ENCODE measurements at regions not wholly inside any gene's neighbourhood (a gene's known extent, or its start where the extent isn't known, plus 50 kb on each side); places are given as distances from the start of the nearest gene placed in this dataset.
"Not testable (repeated sequence)": the region's sequence is repeated elsewhere in the genome, so short reads cannot be mapped to it uniquely, and the experiment has no call there.

GRCh38 chr2:167640096-167640495, 607.3 kb downstream of the STK39 start:
- no peaks in the 10 kb centered on the region for H3K4me1 Mint-ChIP-seq
- H3K4me3 Mint-ChIP-seq = no peak overlapping the region
- Histone ChIP-seq H3K9ac (ENCODE audit: low read length) (no peak overlapping the region), H2AFZ (ENCODE audit: insufficient read depth, low read depth, low read length, poor library complexity, severe bottlenecking) (no peak overlapping the region), H3K27me3 (replicated peaks in 1 of 4; ENCODE audit: control extremely low read depth in 1 of 4, control insufficient read depth in 3 of 4, insufficient read depth in 4 of 4, low read length in 3 of 4) (no peaks in the 10 kb centered on the region), H3K4me2 (replicated peaks; ENCODE audit: low read depth, low read length, poor library complexity, severe bottlenecking) (no peak overlapping the region), H3K79me2 (ENCODE audit: control insufficient read depth, insufficient read depth, low read length) (no peaks in the 10 kb centered on the region), H3K4me3 (ENCODE audit: control extremely low read depth in 1 of 5, extremely low read depth in 1 of 5, insufficient read depth in 1 of 5, low read depth in 2 of 5, low read length in 4 of 5) (no peak overlapping the region), H3K9me3 (ENCODE audit: control extremely low read depth in 1 of 3, control insufficient read depth in 2 of 3, insufficient read depth in 1 of 3, low read length in 2 of 3) (no peaks in the 10 kb centered on the region), H4K20me1 (ENCODE audit: control insufficient read depth, insufficient read depth, low read length, poor library complexity, severe bottlenecking) (no peaks in the 10 kb centered on the region), H3K4me1 (ENCODE audit: control insufficient read depth in 2 of 2, insufficient read depth in 2 of 2, low read length in 2 of 2) (no peaks in the 10 kb centered on the region), H3K36me3 (replicated peaks in 1 of 2; ENCODE audit: control extremely low read depth in 1 of 2, control insufficient read depth in 1 of 2, extremely low read depth in 1 of 2, insufficient read depth in 2 of 2, low read length in 1 of 2) (no peaks in the 10 kb centered on the region), H3K27ac (ENCODE audit: low read length in 2 of 2) (no peak overlapping the region)
- whole genome bisulfite sequencing (ENCODE audit: insufficient coverage) = no CpG with 5 or more reads among the region's 1 CpG
- no peak overlapping the region for H3K27ac Mint-ChIP-seq
- H3K9me3 Mint-ChIP-seq (ENCODE audit: insufficient read depth) = peaks cover 4% of the 10 kb centered on the region
- DNase-seq (no peak), ATAC-seq (ENCODE audit: low read depth) (no peak)
- H3K27me3 Mint-ChIP-seq = no peaks in the 10 kb centered on the region
- TF ChIP-seq EZH2 (IDR thresholded peaks at IDR 0.05; ENCODE audit: borderline replicate concordance, insufficient read depth, low read depth, low read length, poor library complexity, severe bottlenecking) (no peak), CTCF (IDR thresholded peaks at IDR 0.05) (no peak)
- intact Hi-C loops (cut with micrococcal nuclease) = no loop called here
- CTCF ChIA-PET = no interaction called here
- POLR2A ChIA-PET = no interaction called here

- TF ChIP-seq EZH2 (IDR thresholded peaks at IDR 0.05; ENCODE audit: borderline replicate concordance, insufficient read depth, low read depth, low read length, poor library complexity, severe bottlenecking) = no peak
- TF ChIP-seq CTCF (IDR thresholded peaks at IDR 0.05) = no peak
- H3K27me3 Mint-ChIP-seq = no peaks in the 10 kb centered on the region
- H3K4me1 Mint-ChIP-seq = no peaks in the 10 kb centered on the region
- H4K20me1 ChIP-seq (ENCODE audit: control insufficient read depth, insufficient read depth, low read length, poor library complexity, severe bottlenecking) = no peaks in the 10 kb centered on the region
- no peak for ATAC-seq (ENCODE audit: low read depth)
- no peak overlapping the region for H3K27ac ChIP-seq (ENCODE audit: low read length in 2 of 2)
- no peak for DNase-seq
- intact Hi-C loops (cut with micrococcal nuclease) = no loop called here
- no peak overlapping the region for H3K4me2 ChIP-seq (replicated peaks; ENCODE audit: low read depth, low read length, poor library complexity, severe bottlenecking)
- CTCF ChIA-PET = no interaction called here
- H3K27me3 ChIP-seq (replicated peaks in 1 of 4; ENCODE audit: control extremely low read depth in 1 of 4, control insufficient read depth in 3 of 4, insufficient read depth in 4 of 4, low read length in 3 of 4) = no peaks in the 10 kb centered on the region
- no peaks in the 10 kb centered on the region for H3K36me3 ChIP-seq (replicated peaks in 1 of 2; ENCODE audit: control extremely low read depth in 1 of 2, control insufficient read depth in 1 of 2, extremely low read depth in 1 of 2, insufficient read depth in 2 of 2, low read length in 1 of 2)
- peaks cover 4% of the 10 kb centered on the region for H3K9me3 Mint-ChIP-seq (ENCODE audit: insufficient read depth)
- H3K4me3 ChIP-seq (ENCODE audit: control extremely low read depth in 1 of 5, extremely low read depth in 1 of 5, insufficient read depth in 1 of 5, low read depth in 2 of 5, low read length in 4 of 5) = no peak overlapping the region
- no peaks in the 10 kb centered on the region for H3K79me2 ChIP-seq (ENCODE audit: control insufficient read depth, insufficient read depth, low read length)
- H3K4me3 Mint-ChIP-seq = no peak overlapping the region
- H2AFZ ChIP-seq (ENCODE audit: insufficient read depth, low read depth, low read length, poor library complexity, severe bottlenecking) = no peak overlapping the region
- H3K9ac ChIP-seq (ENCODE audit: low read length) = no peak overlapping the region
- no peaks in the 10 kb centered on the region for H3K9me3 ChIP-seq (ENCODE audit: control extremely low read depth in 1 of 3, control insufficient read depth in 2 of 3, insufficient read depth in 1 of 3, low read length in 2 of 3)
- H3K27ac Mint-ChIP-seq = no peak overlapping the region
- POLR2A ChIA-PET = no interaction called here
- H3K4me1 ChIP-seq (ENCODE audit: control insufficient read depth in 2 of 2, insufficient read depth in 2 of 2, low read length in 2 of 2) = no peaks in the 10 kb centered on the region
These were observed 609.7 kb downstream of the STK39 start for GRCh38 chr2:167637741-167638140.

GRCh38 chr2:167632271-167632670, 615.1 kb downstream of the STK39 start:
- H3K27me3 Mint-ChIP-seq; H3K4me2 ChIP-seq (replicated peaks; ENCODE audit: low read depth, low read length, poor library complexity, severe bottlenecking); CTCF ChIA-PET; H3K79me2 ChIP-seq (ENCODE audit: control insufficient read depth, insufficient read depth, low read length); intact Hi-C loops (cut with micrococcal nuclease); H3K4me3 ChIP-seq (ENCODE audit: control extremely low read depth in 1 of 5, extremely low read depth in 1 of 5, insufficient read depth in 1 of 5, low read depth in 2 of 5, low read length in 4 of 5); H3K27ac Mint-ChIP-seq; H3K27me3 ChIP-seq (replicated peaks in 1 of 4; ENCODE audit: control extremely low read depth in 1 of 4, control insufficient read depth in 3 of 4, insufficient read depth in 4 of 4, low read length in 3 of 4); H3K9me3 Mint-ChIP-seq (ENCODE audit: insufficient read depth); H4K20me1 ChIP-seq (ENCODE audit: control insufficient read depth, insufficient read depth, low read length, poor library complexity, severe bottlenecking); H2AFZ ChIP-seq (ENCODE audit: insufficient read depth, low read depth, low read length, poor library complexity, severe bottlenecking); H3K36me3 ChIP-seq (replicated peaks in 1 of 2; ENCODE audit: control extremely low read depth in 1 of 2, control insufficient read depth in 1 of 2, extremely low read depth in 1 of 2, insufficient read depth in 2 of 2, low read length in 1 of 2); H3K4me1 ChIP-seq (ENCODE audit: control insufficient read depth in 2 of 2, insufficient read depth in 2 of 2, low read length in 2 of 2); H3K4me1 Mint-ChIP-seq; H3K9ac ChIP-seq (ENCODE audit: low read length); ATAC-seq (ENCODE audit: low read depth); H3K27ac ChIP-seq (ENCODE audit: low read length in 2 of 2); DNase-seq; H3K4me3 Mint-ChIP-seq; H3K9me3 ChIP-seq (ENCODE audit: control extremely low read depth in 1 of 3, control insufficient read depth in 2 of 3, insufficient read depth in 1 of 3, low read length in 2 of 3); POLR2A ChIA-PET: not testable (repeated sequence)
- WGBS (ENCODE audit: insufficient coverage) = no CpG with 5 or more reads among the region's 1 CpG
